Lower leg skin (tissue), 3 donors: ENCODE measurements at regions not wholly inside any gene's neighbourhood (a gene's known extent, or its start where the extent isn't known, plus 50 kb on each side); places are given as distances from the start of the nearest gene placed in this dataset.

Experiments used
- CTCF ChIP-seq, 3 donors: fragments of 450-650 bp; IDR thresholded peaks; one replicate each; pipeline ENCODE4 v1.5.1; 2016; ENCODE audit warnings: antibody characterized with exemption in 3 of 3, mild to moderate bottlenecking in 3 of 3, moderate library complexity in 2 of 3
- POLR2A ChIP-seq, 2 donors: fragments of 450-650 bp; IDR thresholded peaks; one replicate each; pipeline ENCODE4 v1.6.1; 2016 to 2017; ENCODE audit warnings: antibody characterized with exemption in 2 of 2, mild to moderate bottlenecking in 1 of 2, moderate library complexity in 1 of 2

GRCh38 chr12:87518481-87518880 is 510.7 kb downstream of the C12orf50 start:
- TF ChIP-seq CTCF (IDR thresholded peaks at IDR 0.05) (no peak), POLR2A (IDR thresholded peaks at IDR 0.05) (no peak)
